ENCODE measurements at regions not wholly inside any gene's neighbourhood (a gene's known extent, or its start where the extent isn't known, plus 50 kb on each side); places are given as distances from the start of the nearest gene placed in this dataset.

DNA sequence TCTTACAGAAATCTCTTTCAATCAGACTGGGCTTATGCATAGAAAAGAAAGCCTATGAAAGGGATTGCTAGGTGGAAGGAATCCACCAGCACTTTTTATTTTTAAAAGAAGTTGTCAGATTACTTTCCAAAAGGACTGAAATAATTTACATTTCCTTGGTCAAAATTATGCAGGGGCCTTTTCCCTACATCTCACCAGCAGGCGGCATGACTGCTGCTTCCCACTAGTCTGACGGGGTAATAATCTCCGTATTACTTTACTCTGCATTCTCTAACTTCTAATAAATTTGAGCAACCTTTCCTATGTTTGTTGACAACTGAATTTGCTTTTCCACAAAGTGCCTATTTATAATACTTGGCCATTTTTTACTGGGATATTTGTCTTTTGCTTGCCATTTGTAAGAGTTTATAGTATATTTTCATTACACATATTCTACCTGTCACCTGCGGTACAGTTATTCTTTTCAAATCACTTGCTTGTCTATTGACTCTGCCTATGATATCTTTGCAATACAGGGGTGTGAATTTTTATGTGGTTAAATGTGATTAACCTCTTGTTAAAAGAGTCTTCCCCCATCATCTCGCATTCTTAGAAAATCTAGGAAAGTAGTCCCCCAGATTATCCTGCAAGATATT is 51.9 kb upstream of the USP47 start:
- H4K20me1 ChIP-seq (ENCODE audit: insufficient read depth, poor library complexity, severe bottlenecking) = no peaks in the 10 kb centered on the region
- H3K27me3 ChIP-seq = peaks cover 8% of the 10 kb centered on the region
- no peaks in the 10 kb centered on the region for H3K79me2 ChIP-seq
- WGBS (ENCODE audit: low lambda C conversion rate, missing lambda C conversion rate) = 34% methylated on average over 5 of the region's 5 CpGs
- H3K36me3 ChIP-seq (replicated peaks; ENCODE audit: insufficient read depth, low read depth) = no peaks in the 10 kb centered on the region
- H3K27ac ChIP-seq = no peak overlapping the region
- no peaks in the 10 kb centered on the region for H3K9me2 ChIP-seq (replicated peaks; ENCODE audit: insufficient read depth)
- peak; percentile 59 for DNase-seq (ENCODE audit: low spot score)
- H3K4me3 ChIP-seq = no peak overlapping the region
- H3K4me1 ChIP-seq (ENCODE audit: insufficient read depth) = no peaks in the 10 kb centered on the region
- H2AFZ ChIP-seq = no peak overlapping the region
- H3K9me3 ChIP-seq (ENCODE audit: low read depth) = no peaks in the 10 kb centered on the region
- H3K4me2 ChIP-seq = no peak overlapping the region
- TF ChIP-seq EZH2 (IDR thresholded peaks at IDR 0.05; ENCODE audit: borderline replicate concordance) = no peak
- TF ChIP-seq, protein P1, sequence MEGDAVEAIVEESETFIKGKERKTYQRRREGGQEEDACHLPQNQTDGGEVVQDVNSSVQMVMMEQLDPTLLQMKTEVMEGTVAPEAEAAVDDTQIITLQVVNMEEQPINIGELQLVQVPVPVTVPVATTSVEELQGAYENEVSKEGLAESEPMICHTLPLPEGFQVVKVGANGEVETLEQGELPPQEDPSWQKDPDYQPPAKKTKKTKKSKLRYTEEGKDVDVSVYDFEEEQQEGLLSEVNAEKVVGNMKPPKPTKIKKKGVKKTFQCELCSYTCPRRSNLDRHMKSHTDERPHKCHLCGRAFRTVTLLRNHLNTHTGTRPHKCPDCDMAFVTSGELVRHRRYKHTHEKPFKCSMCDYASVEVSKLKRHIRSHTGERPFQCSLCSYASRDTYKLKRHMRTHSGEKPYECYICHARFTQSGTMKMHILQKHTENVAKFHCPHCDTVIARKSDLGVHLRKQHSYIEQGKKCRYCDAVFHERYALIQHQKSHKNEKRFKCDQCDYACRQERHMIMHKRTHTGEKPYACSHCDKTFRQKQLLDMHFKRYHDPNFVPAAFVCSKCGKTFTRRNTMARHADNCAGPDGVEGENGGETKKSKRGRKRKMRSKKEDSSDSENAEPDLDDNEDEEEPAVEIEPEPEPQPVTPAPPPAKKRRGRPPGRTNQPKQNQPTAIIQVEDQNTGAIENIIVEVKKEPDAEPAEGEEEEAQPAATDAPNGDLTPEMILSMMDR (IDR thresholded peaks at IDR 0.05; ENCODE audit: poor library complexity) = peak; percentile 68

DNA sequence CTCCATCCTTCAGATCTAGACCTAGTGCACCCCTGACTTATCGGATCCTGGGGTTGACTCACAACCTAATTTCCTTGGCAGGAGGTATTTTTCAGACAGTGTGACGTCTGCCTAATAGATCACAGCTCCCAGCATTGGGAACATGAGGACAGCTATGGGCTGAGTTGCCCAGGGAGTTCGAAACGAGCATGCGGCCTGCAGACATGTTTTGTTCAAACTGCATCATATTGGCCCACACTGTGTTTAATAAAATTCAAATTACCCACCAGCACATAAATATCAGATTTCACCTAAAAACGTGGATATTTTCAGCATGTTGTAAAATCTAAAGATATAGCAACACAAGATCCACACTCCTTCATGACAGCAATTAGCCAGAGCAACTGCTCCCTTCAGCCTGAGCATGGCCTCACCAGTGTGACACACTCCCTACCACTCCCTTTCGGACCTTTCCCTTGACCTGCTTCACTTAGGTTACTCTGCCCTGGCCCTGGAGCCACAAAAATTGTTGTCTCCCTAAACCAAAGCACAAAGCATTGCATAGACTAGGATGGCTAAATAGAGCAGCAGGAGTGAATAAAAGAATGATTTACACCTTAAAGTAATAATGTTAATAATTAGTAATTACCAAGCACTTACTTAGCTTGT is 53.6 kb upstream of the USP47 start:
- H3K36me3 ChIP-seq (replicated peaks; ENCODE audit: insufficient read depth, low read depth) = no peaks in the 10 kb centered on the region
- H3K4me3 ChIP-seq = no peak overlapping the region
- no peak overlapping the region for H3K4me2 ChIP-seq
- H3K27ac ChIP-seq = no peak overlapping the region
- no peak for DNase-seq (ENCODE audit: low spot score)
- no peaks in the 10 kb centered on the region for H3K27me3 ChIP-seq
- WGBS (ENCODE audit: low lambda C conversion rate, missing lambda C conversion rate) = 62% methylated on average over 7 of the region's 7 CpGs
- no peak overlapping the region for H2AFZ ChIP-seq
- H4K20me1 ChIP-seq (ENCODE audit: insufficient read depth, poor library complexity, severe bottlenecking) = no peaks in the 10 kb centered on the region
- H3K9me3 ChIP-seq (ENCODE audit: low read depth) = no peaks in the 10 kb centered on the region
- no peaks in the 10 kb centered on the region for H3K79me2 ChIP-seq
- TF ChIP-seq, protein P1 (IDR thresholded peaks at IDR 0.05; ENCODE audit: poor library complexity) = no peak
- no peak for TF ChIP-seq EZH2phosphoT487 (IDR thresholded peaks at IDR 0.05; ENCODE audit: low read depth, severe bottlenecking, unreplicated experiment)
- TF ChIP-seq EZH2 (IDR thresholded peaks at IDR 0.05; ENCODE audit: borderline replicate concordance) = no peak
- no peaks in the 10 kb centered on the region for H3K4me1 ChIP-seq (ENCODE audit: insufficient read depth)
- H3K9me2 ChIP-seq (replicated peaks; ENCODE audit: insufficient read depth) = no peaks in the 10 kb centered on the region

DNA sequence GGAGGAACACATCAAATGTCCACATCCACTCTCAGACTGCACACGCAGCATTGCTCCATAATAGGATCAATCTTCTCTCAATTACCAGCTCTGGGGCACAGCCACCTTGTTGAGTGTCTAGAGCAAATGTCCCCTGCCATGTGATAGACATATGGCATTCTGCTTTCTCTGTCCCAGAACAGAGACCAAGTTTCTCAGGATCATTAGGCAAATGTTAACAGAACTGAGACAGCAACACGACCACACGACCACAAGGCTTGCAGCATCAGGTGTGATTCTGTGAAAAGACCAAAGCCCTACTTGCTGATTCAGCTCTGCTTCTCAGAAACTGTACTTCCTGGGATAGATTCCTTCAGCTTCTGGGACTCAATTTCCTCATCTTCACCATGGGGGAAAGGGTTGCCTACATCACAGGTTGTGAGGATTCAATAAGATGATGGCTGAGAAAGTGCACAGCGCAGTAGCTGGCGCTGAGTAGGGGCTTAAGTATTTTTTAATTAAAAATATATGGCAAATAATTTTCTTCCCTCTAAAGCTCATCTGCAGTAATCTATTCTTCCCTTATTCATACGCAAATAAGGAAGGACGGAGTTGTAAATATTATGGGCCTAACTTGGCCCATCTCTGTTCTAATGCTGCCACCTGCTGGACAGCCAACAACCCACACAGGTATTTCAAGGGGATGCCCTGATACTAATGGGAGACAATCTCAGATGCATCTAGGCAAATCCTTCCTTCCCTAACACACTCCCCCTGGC is 54.3 kb upstream of the USP47 start:
- no peak overlapping the region for H3K4me2 ChIP-seq
- DNase-seq (ENCODE audit: low spot score) = peak; percentile 87
- H3K27me3 ChIP-seq = no peaks in the 10 kb centered on the region

More for the DNA sequence above, 54.3 kb upstream of the USP47 start:
- no peaks in the 10 kb centered on the region for H3K79me2 ChIP-seq
- H4K20me1 ChIP-seq (ENCODE audit: insufficient read depth, poor library complexity, severe bottlenecking) = no peaks in the 10 kb centered on the region
- no peak overlapping the region for H3K4me3 ChIP-seq
- no peak overlapping the region for H3K27ac ChIP-seq
- H2AFZ ChIP-seq = no peak overlapping the region
- no peaks in the 10 kb centered on the region for H3K36me3 ChIP-seq (replicated peaks; ENCODE audit: insufficient read depth, low read depth)
- 68% methylated on average over 7 of the region's 7 CpGs for WGBS (ENCODE audit: low lambda C conversion rate, missing lambda C conversion rate)
- no peaks in the 10 kb centered on the region for H3K9me3 ChIP-seq (ENCODE audit: low read depth)
- TF ChIP-seq EZH2phosphoT487 (IDR thresholded peaks at IDR 0.05; ENCODE audit: low read depth, severe bottlenecking, unreplicated experiment) = no peak
- TF ChIP-seq, protein P1 (IDR thresholded peaks at IDR 0.05; ENCODE audit: poor library complexity) = peak; percentile 88
- H3K9me2 ChIP-seq (replicated peaks; ENCODE audit: insufficient read depth) = no peaks in the 10 kb centered on the region
- H3K4me1 ChIP-seq (ENCODE audit: insufficient read depth) = no peaks in the 10 kb centered on the region

Data from hepatocyte (in vitro differentiated cells).